IPS-18a (cell line): ENCODE measurements at regions not wholly inside any gene's neighbourhood (a gene's known extent, or its start where the extent isn't known, plus 50 kb on each side); places are given as distances from the start of the nearest gene placed in this dataset.
"Not testable (repeated sequence)": the region's sequence is repeated elsewhere in the genome, so short reads cannot be mapped to it uniquely, and the experiment has no call there.

Experiments
- H3K27ac ChIP-seq: one replicate; pipeline ENCODE4 v1.5.1; 2013; ENCODE audit warnings: low read length
- H3K27me3 ChIP-seq: one replicate; pipeline ENCODE4 v1.6.1; 2013; ENCODE audit warnings: mild to moderate bottlenecking, low read length; ENCODE audit not compliant: control insufficient read depth, insufficient read depth
- H3K36me3 ChIP-seq: one replicate; pipeline ENCODE4 v1.6.1; 2013; ENCODE audit warnings: low read depth, low read length; ENCODE audit not compliant: control insufficient read depth
- H3K4me1 ChIP-seq: one replicate; pipeline ENCODE4 v1.6.1; 2013; ENCODE audit warnings: low read depth, low read length; ENCODE audit not compliant: control insufficient read depth
- H3K4me3 ChIP-seq: one replicate; pipeline ENCODE4 v1.5.1; 2013; ENCODE audit warnings: low read length
- H3K9ac ChIP-seq: one replicate; pipeline ENCODE4 v1.6.1; 2013; ENCODE audit warnings: mild to moderate bottlenecking, low read length, moderate library complexity
- H3K9me3 ChIP-seq: one replicate; pipeline ENCODE4 v1.6.1; 2013; ENCODE audit warnings: low read depth, low read length; ENCODE audit not compliant: control insufficient read depth

- peaks cover 47% of the 10 kb centered on the region for H3K9me3 ChIP-seq
- H3K4me1 ChIP-seq, H3K4me3 ChIP-seq, H3K9ac ChIP-seq, H3K36me3 ChIP-seq, H3K27me3 ChIP-seq, H3K27ac ChIP-seq: not testable (repeated sequence)
These were observed 661.5 kb upstream of the TPTE start for GRCh38 chr21:9859865-9860264.

GRCh38 chr21:9862456-9862855 is 658.9 kb upstream of the TPTE start:
- not testable (repeated sequence) for H3K4me3 ChIP-seq, H3K36me3 ChIP-seq, H3K27ac ChIP-seq, H3K9ac ChIP-seq, H3K27me3 ChIP-seq, H3K4me1 ChIP-seq
- peaks cover 43% of the 10 kb centered on the region for H3K9me3 ChIP-seq

GRCh38 chr21:9867815-9868214 is 653.6 kb upstream of the TPTE start:
- peaks cover 55% of the 10 kb centered on the region for H3K9me3 ChIP-seq
- H3K4me3 ChIP-seq, H3K9ac ChIP-seq, H3K4me1 ChIP-seq, H3K36me3 ChIP-seq, H3K27me3 ChIP-seq, H3K27ac ChIP-seq: not testable (repeated sequence)

GRCh38 chr21:9873096-9873495 is 648.3 kb upstream of the TPTE start:
- H3K9ac ChIP-seq, H3K36me3 ChIP-seq, H3K4me1 ChIP-seq, H3K27me3 ChIP-seq, H3K27ac ChIP-seq, H3K4me3 ChIP-seq: not testable (repeated sequence)
- peaks cover 64% of the 10 kb centered on the region for H3K9me3 ChIP-seq

GRCh38 chr21:9874136-9874535 is 647.2 kb upstream of the TPTE start:
- not testable (repeated sequence) for H3K4me1 ChIP-seq, H3K27ac ChIP-seq, H3K9ac ChIP-seq, H3K4me3 ChIP-seq, H3K27me3 ChIP-seq, H3K36me3 ChIP-seq
- H3K9me3 ChIP-seq = peaks cover 61% of the 10 kb centered on the region

- peaks cover 57% of the 10 kb centered on the region for H3K9me3 ChIP-seq
- not testable (repeated sequence) for H3K9ac ChIP-seq, H3K4me1 ChIP-seq, H3K4me3 ChIP-seq, H3K27me3 ChIP-seq, H3K27ac ChIP-seq, H3K36me3 ChIP-seq
These were observed 640.0 kb upstream of the TPTE start for GRCh38 chr21:9881430-9881829.

GRCh38 chr21:9883047-9883446 is 638.3 kb upstream of the TPTE start:
- H3K27me3 ChIP-seq, H3K36me3 ChIP-seq, H3K4me3 ChIP-seq, H3K27ac ChIP-seq, H3K9ac ChIP-seq, H3K4me1 ChIP-seq: not testable (repeated sequence)
- H3K9me3 ChIP-seq = peaks cover 47% of the 10 kb centered on the region

- not testable (repeated sequence) for H3K4me3 ChIP-seq, H3K27ac ChIP-seq, H3K4me1 ChIP-seq, H3K27me3 ChIP-seq, H3K36me3 ChIP-seq, H3K9ac ChIP-seq
- H3K9me3 ChIP-seq = peaks cover 52% of the 10 kb centered on the region
These were observed 637.7 kb upstream of the TPTE start for GRCh38 chr21:9883571-9884282.

- H3K27me3 ChIP-seq, H3K4me3 ChIP-seq, H3K4me1 ChIP-seq, H3K36me3 ChIP-seq, H3K9ac ChIP-seq, H3K27ac ChIP-seq: not testable (repeated sequence)
- peaks cover 47% of the 10 kb centered on the region for H3K9me3 ChIP-seq
These were observed 632.9 kb upstream of the TPTE start for GRCh38 chr21:9888500-9888899.

GRCh38 chr21:9903579-9903978 is 617.8 kb upstream of the TPTE start:
- peaks cover 43% of the 10 kb centered on the region for H3K9me3 ChIP-seq
- not testable (repeated sequence) for H3K4me1 ChIP-seq

GRCh38 chr21:9914135-9914534 is 607.2 kb upstream of the TPTE start:
- not testable (repeated sequence) for H3K9ac ChIP-seq, H3K27ac ChIP-seq, H3K36me3 ChIP-seq, H3K27me3 ChIP-seq, H3K4me1 ChIP-seq, H3K4me3 ChIP-seq
- peaks cover 32% of the 10 kb centered on the region for H3K9me3 ChIP-seq

More at GRCh38 chr21:9903579-9903978, 617.8 kb upstream of the TPTE start:
- H3K36me3 ChIP-seq, H3K27ac ChIP-seq, H3K27me3 ChIP-seq, H3K9ac ChIP-seq, H3K4me3 ChIP-seq: not testable (repeated sequence)

GRCh38 chr21:9919446-9919845 is 601.9 kb upstream of the TPTE start:
- H3K27ac ChIP-seq, H3K4me1 ChIP-seq, H3K27me3 ChIP-seq, H3K4me3 ChIP-seq, H3K9ac ChIP-seq, H3K36me3 ChIP-seq: not testable (repeated sequence)
- H3K9me3 ChIP-seq = peaks cover 30% of the 10 kb centered on the region
